IPS-15b (cell line): ENCODE measurements at regions not wholly inside any gene's neighbourhood (a gene's known extent, or its start where the extent isn't known, plus 50 kb on each side); places are given as distances from the start of the nearest gene placed in this dataset.

Experiments
- H3K27me3 ChIP-seq: one replicate; pipeline ENCODE4 v1.6.1; 2013; ENCODE audit warnings: low read length; ENCODE audit not compliant: control insufficient read depth, insufficient read depth
- H3K36me3 ChIP-seq: one replicate; pipeline ENCODE4 v1.6.1; 2013; ENCODE audit warnings: low read length; ENCODE audit not compliant: control insufficient read depth, insufficient read depth
- H3K4me1 ChIP-seq: one replicate; pipeline ENCODE4 v1.6.1; 2013; ENCODE audit warnings: mild to moderate bottlenecking, low read length; ENCODE audit not compliant: control insufficient read depth, insufficient read depth
- H3K4me3 ChIP-seq: one replicate; pipeline ENCODE4 v1.5.1; 2013; ENCODE audit warnings: low read depth, low read length
- H3K9ac ChIP-seq: one replicate; pipeline ENCODE4 v1.6.1; 2013; ENCODE audit warnings: low read depth, mild to moderate bottlenecking, low read length
- H3K9me3 ChIP-seq: one replicate; pipeline ENCODE4 v1.6.1; 2013; ENCODE audit warnings: mild to moderate bottlenecking, low read length; ENCODE audit not compliant: control insufficient read depth, insufficient read depth

- no peaks in the 10 kb centered on the region for H3K27me3 ChIP-seq
- no peaks in the 10 kb centered on the region for H3K36me3 ChIP-seq
- H3K4me3 ChIP-seq, result no peak overlapping the region
Observed at GRCh38 chr3:29203851-29204250, 77.0 kb upstream of the RBMS3 start.

GRCh38 chr3:29207427-29207826 lies 73.4 kb upstream of the RBMS3 start:
- H3K9me3 ChIP-seq, result no peaks in the 10 kb centered on the region
- H3K36me3 ChIP-seq, result no peaks in the 10 kb centered on the region
- H3K27me3 ChIP-seq, result no peaks in the 10 kb centered on the region
- H3K9ac ChIP-seq, result no peak overlapping the region
- H3K4me1 ChIP-seq, result no peaks in the 10 kb centered on the region
- H3K4me3 ChIP-seq, result no peak overlapping the region

More at GRCh38 chr3:29203851-29204250, 77.0 kb upstream of the RBMS3 start:
- Histone ChIP-seq H3K4me1 (no peaks in the 10 kb centered on the region), H3K9ac (no peak overlapping the region), H3K9me3 (no peaks in the 10 kb centered on the region)

GRCh38 chr3:29212789-29213433 lies 68.0 kb upstream of the RBMS3 start:
- H3K9me3 ChIP-seq, result no peaks in the 10 kb centered on the region
- no peak overlapping the region for H3K4me3 ChIP-seq
- H3K36me3 ChIP-seq, result no peaks in the 10 kb centered on the region
- H3K9ac ChIP-seq, result no peak overlapping the region
- no peaks in the 10 kb centered on the region for H3K27me3 ChIP-seq
- no peaks in the 10 kb centered on the region for H3K4me1 ChIP-seq

- Histone ChIP-seq H3K4me1 (no peaks in the 10 kb centered on the region), H3K27me3 (no peaks in the 10 kb centered on the region), H3K36me3 (no peaks in the 10 kb centered on the region), H3K9me3 (no peaks in the 10 kb centered on the region), H3K4me3 (no peak overlapping the region), H3K9ac (no peak overlapping the region)
Observed at GRCh38 chr3:29214009-29214658, 66.7 kb upstream of the RBMS3 start.

- Histone ChIP-seq H3K9ac (no peak overlapping the region), H3K9me3 (no peaks in the 10 kb centered on the region), H3K4me1 (no peaks in the 10 kb centered on the region), H3K27me3 (no peaks in the 10 kb centered on the region), H3K36me3 (no peaks in the 10 kb centered on the region), H3K4me3 (no peak overlapping the region)
Observed at GRCh38 chr3:29215948-29216347, 64.9 kb upstream of the RBMS3 start.

GRCh38 chr3:29226706-29227105 lies 54.2 kb upstream of the RBMS3 start:
- no peaks in the 10 kb centered on the region for H3K9me3 ChIP-seq
- no peak overlapping the region for H3K9ac ChIP-seq
- no peaks in the 10 kb centered on the region for H3K36me3 ChIP-seq
- no peaks in the 10 kb centered on the region for H3K4me1 ChIP-seq
- H3K27me3 ChIP-seq, result no peaks in the 10 kb centered on the region
- H3K4me3 ChIP-seq, result no peak overlapping the region

GRCh38 chr3:29227307-29227706 lies 53.6 kb upstream of the RBMS3 start:
- no peaks in the 10 kb centered on the region for H3K9me3 ChIP-seq
- no peaks in the 10 kb centered on the region for H3K4me1 ChIP-seq
- H3K9ac ChIP-seq, result no peak overlapping the region
- H3K27me3 ChIP-seq, result no peaks in the 10 kb centered on the region
- no peak overlapping the region for H3K4me3 ChIP-seq
- no peaks in the 10 kb centered on the region for H3K36me3 ChIP-seq
